ENCODE measurements at regions not wholly inside any gene's neighbourhood (a gene's known extent, or its start where the extent isn't known, plus 50 kb on each side); places are given as distances from the start of the nearest gene placed in this dataset.

DNA sequence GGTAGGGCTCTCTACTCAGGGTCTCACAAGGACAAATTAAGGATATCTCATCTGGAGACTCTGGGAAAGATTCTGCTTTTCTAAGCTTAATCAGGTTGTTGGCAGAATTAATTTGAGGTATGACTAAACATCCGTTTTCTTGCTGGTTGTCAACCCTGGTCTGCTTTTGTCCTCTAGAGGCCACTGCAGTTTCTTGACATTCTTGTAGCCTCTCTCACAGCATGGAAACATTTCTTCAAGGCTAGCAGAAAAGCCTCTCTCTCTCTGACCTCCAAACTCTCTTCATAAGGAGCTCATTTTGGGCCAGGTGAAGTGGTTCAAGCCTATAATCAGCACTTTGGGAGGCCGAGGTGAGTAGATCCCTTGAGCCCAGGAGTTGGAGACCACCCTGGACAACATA, 749.5 kb upstream of the PCDH7 start:
- TF ChIP-seq CTCF (IDR thresholded peaks at IDR 0.05): no peak
- no peak for TF ChIP-seq EZH2 (IDR thresholded peaks at IDR 0.05; ENCODE audit: borderline replicate concordance, insufficient read depth, low read depth, low read length, poor library complexity, severe bottlenecking)

Data from B cell (primary cell).